GM10266 (cell line): ENCODE measurements at regions not wholly inside any gene's neighbourhood (a gene's known extent, or its start where the extent isn't known, plus 50 kb on each side); places are given as distances from the start of the nearest gene placed in this dataset.

Source experiments
- DNase-seq: peaks from one replicate; pipeline ENCODE4 v3.0.0; 2012; ENCODE audit errors: extremely low spot score
- TF ChIP-seq, protein P1 (sequence below): IDR thresholded peaks from 2 replicates; pipeline ENCODE4 v1.5.1; 2012; ENCODE audit warnings: mild to moderate bottlenecking, low read depth; ENCODE audit not compliant: control insufficient read depth, insufficient read depth; ENCODE audit errors: missing control alignments

DNA sequence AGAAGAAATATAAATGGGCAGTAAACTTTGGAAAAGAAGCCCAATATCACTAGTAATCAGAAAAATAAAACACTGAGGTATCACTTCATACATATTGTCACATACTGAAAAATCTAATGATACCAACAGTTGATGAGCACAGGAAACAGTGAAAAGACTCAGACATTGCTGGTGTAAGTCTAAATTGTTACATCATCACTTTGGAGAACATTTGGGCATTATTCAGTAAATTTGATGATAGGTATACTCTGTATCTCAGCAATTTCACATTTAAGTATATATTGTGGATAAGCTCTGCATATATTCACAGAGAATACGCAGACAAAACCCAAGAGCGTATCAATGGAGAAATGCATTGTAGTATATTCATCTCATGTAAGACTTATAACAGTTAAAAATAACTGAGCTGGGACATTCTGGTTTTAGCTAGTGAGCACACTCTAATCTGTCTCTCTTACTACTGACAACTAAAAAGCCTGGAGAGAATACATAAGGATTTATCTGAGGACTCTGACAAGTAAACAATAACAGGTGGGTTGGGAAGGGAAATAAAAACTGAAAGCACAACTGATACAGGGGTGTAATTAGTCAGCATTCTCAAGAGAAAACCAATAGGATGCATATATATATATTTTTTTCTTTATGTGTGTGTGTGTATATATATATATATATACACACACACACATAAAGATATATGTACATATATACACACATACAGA, 212.7 kb upstream of the JUN start:
- TF ChIP-seq, protein P1, sequence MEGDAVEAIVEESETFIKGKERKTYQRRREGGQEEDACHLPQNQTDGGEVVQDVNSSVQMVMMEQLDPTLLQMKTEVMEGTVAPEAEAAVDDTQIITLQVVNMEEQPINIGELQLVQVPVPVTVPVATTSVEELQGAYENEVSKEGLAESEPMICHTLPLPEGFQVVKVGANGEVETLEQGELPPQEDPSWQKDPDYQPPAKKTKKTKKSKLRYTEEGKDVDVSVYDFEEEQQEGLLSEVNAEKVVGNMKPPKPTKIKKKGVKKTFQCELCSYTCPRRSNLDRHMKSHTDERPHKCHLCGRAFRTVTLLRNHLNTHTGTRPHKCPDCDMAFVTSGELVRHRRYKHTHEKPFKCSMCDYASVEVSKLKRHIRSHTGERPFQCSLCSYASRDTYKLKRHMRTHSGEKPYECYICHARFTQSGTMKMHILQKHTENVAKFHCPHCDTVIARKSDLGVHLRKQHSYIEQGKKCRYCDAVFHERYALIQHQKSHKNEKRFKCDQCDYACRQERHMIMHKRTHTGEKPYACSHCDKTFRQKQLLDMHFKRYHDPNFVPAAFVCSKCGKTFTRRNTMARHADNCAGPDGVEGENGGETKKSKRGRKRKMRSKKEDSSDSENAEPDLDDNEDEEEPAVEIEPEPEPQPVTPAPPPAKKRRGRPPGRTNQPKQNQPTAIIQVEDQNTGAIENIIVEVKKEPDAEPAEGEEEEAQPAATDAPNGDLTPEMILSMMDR = no peak

DNA sequence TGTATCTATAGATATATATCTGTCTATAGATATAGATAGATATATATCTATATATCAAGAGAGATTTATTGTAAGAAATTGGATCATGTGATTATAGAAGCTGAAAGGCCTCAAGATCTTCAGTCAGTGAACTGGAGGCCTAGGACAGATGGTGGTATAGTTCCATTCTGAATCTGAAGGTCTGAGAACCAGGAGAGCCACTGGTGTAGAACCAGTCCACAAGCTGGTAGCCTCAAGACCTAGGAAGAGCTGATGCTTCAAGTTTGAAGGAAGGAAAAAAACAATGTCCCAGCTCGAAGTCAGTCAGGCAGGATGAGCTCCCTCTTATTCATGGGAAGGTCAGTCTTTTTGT, 213.2 kb upstream of the JUN start:
- DNase-seq = no peak
- TF ChIP-seq, protein P1 = no peak

More for the DNA sequence above, 212.7 kb upstream of the JUN start:
- DNase-seq = no peak

DNA sequence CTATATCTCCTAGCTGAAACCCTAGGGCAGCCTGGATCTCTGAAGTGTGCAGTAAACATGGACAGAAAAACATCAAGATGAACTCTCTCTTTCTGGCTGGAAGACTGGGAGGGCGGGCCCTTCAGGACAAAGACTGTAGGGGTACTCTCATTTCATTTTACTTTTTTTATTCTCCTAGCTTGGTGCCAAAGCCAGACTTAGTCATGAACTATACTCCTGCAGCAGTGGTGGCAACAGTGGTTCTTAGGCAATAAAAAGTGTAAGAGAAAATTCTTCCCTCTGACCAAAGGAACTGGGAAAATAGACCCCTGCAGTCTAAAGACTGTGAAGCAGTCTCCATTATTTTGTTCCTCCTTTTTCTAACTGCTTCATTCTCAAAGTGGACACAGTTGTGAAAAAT, 213.8 kb upstream of the JUN start:
- DNase-seq = no peak
- TF ChIP-seq, protein P1 = no peak

GRCh38 chr1:58999676-59000075, 215.8 kb upstream of the JUN start:
- no peak for DNase-seq
- TF ChIP-seq, protein P1 = no peak

- TF ChIP-seq, protein P1 = no peak
- no peak for DNase-seq
Observed at GRCh38 chr1:59004755-59005154, 220.9 kb upstream of the JUN start.

GRCh38 chr1:59005491-59006288, 221.8 kb upstream of the JUN start:
- TF ChIP-seq, protein P1 = no peak
- DNase-seq = peak; percentile 12

DNA sequence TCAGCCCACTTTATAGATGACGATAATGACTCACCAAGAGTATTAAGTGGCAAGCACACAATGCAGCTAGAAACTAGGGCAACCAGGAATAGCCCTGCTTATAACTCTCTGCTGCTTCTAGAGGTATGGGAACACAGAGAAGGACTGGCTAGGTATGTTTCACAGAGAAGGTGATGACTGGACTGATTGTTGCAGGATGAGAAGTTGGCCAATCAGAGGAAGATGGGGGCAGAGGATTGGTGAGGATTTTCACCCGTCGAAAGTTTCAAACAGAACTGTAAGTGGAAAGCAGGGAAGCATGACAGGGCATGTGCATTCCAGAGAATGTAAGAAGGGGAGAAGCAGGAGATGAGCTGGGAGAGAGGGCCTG, 222.4 kb upstream of the JUN start:
- no peak for DNase-seq
- TF ChIP-seq, protein P1 = no peak
